Posterior cingulate gyrus (tissue), 11 donors: ENCODE measurements at regions not wholly inside any gene's neighbourhood (a gene's known extent, or its start where the extent isn't known, plus 50 kb on each side); places are given as distances from the start of the nearest gene placed in this dataset.
"Not testable (repeated sequence)": the region's sequence is repeated elsewhere in the genome, so short reads cannot be mapped to it uniquely, and the experiment has no call there.

Source experiments
- DNase-seq, 10 donors: peaks; one replicate each; pipeline versions ENCODE4 v3.0.0 to v3.0.0-alpha.2; 2020 to 2021; ENCODE audit warnings: mixed read lengths in 3 of 10
- intact Hi-C: fragments of 100-400 bp; cut with DNase I; formaldehyde crosslinking; loops from one replicate; pipeline ENCODE4 v1.15.1; 2023

- DNase-seq: no peak
- intact Hi-C loops: no loop called here
These were observed 172.5 kb downstream of the HNRNPD start for GRCh38 chr4:82201303-82201702.

DNA sequence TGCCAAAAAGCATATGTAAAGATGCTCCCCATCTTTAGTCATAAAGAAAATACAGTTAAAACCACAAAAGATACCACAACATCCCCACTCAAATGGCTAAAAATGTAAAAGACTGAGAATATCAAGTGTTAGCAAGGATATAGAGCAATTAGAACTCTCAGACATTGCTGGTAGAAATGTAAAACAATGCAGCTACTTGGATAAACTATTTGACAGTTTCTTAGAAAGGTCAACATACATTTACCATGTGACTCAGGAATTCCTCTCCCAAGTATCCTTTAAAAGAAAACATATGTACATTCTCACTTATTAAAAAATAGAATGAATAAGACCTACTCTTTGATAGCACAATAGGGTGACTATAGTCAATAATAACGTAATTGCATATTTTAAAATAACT is 173.7 kb downstream of the HNRNPD start:
- no peak for DNase-seq
- intact Hi-C loops: no loop called here

DNA sequence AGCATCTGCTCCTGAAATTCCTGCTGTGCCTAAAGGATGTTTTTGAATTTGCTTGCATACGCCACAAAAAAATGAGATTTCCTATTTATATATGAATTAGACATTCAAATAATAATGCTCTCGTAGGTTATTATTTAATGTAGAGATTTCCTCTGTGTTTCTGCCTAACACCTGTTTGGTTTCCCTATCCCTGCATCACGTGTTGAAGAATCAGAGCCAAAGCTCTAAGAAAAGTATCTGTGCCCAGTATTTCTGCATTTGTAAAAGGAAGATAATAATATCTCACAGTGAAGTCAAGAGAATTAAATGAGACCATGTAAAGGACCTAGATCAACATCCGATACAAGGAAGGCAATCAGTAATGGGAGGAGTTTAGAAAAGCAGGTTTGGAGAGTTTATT is 179.5 kb downstream of the HNRNPD start:
- DNase-seq: no peak
- intact Hi-C loops: no loop called here

DNA sequence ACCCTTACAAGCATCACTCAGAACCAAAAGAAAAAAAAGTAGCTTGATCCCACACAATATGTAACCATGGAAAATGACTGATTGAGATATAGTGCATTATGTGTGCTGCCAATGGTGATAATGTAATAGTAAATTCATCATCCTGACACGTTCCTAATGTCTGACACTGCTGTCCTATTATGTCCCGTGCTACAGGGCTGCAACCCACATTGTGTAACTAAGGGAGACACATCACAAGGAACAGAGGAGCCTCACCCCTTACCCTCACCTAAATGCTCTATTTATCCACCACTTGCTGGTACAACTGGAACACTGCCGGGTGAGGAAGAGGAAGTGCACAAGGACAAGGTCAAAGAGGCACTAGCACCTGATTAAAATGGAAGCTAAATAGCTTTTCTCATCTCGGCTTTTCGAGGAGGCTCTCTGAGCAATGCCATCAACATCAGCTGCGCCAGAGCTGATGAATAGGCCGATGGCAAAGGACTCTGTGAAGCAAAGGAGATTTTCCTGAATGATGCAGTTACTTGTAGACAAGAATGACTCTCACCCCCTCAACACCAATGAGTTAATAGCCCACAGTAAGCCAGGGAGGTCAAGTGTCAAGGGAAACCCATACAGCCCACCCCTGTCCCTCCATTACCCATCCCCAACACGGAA is 181.6 kb downstream of the HNRNPD start:
- no peak for DNase-seq
- intact Hi-C loops: no loop called here

- intact Hi-C loops: no loop called here
- no peak for DNase-seq
These were observed 192.0 kb downstream of the HNRNPD start for GRCh38 chr4:82181789-82182188.

- no peak for DNase-seq
- intact Hi-C loops: no loop called here
These were observed 201.6 kb downstream of the HNRNPD start for GRCh38 chr4:82172186-82172585.

- DNase-seq: no peak
- intact Hi-C loops: no loop called here
These were observed 202.1 kb downstream of the HNRNPD start for GRCh38 chr4:82171531-82172155.

DNA sequence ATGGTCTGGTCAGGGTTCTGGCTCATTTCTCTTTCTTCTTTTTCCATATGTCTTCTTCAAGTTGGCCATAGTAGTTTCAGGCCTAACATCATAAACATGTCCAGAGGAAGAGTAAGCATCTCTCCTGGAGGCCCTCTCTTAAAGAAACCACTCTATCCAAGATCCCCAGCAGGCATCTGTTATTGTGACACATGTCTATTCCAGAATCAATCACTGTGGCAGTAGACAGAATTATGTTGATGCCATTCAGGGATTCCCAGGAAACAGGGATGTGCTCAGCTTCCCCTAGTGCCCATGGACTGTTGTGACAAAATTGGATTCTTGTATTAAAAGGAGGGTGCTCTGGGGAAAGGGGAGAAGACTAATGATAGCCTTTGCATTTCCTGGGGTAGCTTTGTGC is 224.0 kb downstream of the HNRNPD start:
- DNase-seq: no peak
- intact Hi-C loops: no loop called here

DNA sequence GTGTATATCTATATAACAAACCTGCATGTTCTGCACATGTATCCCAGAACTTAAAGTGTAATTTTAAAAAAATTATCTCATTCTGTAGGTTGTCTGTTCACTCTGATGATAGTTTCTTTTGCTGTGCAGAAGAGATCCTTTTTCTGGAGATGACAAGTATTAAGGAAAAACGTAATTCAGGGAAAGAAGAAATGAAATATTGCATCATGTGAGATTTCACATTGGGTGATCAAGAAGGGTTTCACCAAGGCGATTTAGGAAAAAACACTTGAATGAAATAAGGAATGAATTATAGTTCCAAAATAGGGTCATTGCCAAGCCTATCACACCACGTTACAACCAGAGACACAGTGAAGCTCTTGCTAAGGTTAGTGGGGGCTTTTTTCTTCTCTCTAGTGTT is 227.9 kb downstream of the HNRNPD start:
- DNase-seq: no peak
- intact Hi-C loops: no loop called here

DNA sequence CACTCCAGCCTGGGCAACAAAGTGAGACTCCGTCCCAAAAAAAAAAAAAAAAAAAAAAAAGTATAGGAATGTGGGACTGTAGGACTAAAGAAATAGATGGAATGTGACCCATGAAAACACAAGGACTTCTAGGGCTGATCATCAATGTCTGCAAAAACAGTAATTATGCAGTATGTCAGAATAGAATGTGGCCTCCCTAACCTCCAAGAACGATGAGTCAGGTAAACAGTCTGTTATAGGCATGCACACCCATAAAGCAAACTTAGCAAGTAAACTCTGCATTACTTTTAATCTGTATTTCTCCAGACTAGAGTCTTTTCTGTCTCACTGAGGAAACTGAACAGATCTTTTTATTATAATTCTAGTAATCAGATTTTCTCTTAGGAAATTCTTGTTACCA is 233.4 kb downstream of the HNRNPD start:
- intact Hi-C loops: no loop called here
- no peak for DNase-seq

DNA sequence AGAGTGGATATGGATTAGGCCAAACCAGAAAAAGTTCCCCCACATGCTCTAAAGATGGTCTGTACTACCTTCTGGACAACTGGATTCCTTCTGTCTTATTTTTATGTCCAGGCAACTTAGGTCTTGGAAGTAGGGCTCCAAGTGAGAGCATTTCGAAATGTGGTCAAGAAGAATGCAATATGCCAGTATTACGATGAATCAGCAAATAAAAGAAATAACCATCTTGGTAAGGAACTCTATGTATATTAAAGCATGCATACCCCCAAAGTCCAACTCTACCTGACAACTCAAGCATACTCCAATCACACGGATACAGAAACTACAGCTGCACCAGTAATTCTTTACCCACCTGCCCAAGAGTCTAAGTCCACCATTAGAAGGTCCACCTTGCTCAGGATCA is 234.5 kb downstream of the HNRNPD start:
- intact Hi-C loops: no loop called here
- DNase-seq: no peak

DNA sequence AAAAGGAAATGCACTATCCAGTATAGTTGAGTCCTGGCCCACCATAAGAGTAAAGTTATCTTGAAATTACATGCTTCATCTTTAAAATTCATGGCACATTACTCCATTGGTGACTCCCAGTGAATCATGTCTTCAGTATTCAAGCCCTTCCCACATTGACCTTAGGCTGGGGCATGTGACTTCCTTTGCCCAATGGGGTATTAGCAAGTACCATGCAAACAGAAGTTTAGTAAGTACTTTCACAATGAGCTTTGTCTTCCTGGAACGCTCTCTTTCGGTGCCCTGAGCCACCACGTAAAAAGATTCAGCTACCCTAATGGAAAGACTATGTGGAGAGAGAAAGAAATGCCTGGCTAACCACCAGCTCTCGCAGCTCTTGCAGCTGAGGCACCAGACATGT is 235.4 kb downstream of the HNRNPD start:
- intact Hi-C loops: no loop called here
- DNase-seq: no peak

GRCh38 chr4:82136161-82136801 is 237.5 kb downstream of the HNRNPD start:
- no peak for DNase-seq
- intact Hi-C loops: no loop called here

GRCh38 chr4:82128355-82128754 is 245.4 kb downstream of the HNRNPD start:
- no peak for DNase-seq

GRCh38 chr4:82126512-82127040 is 247.2 kb downstream of the HNRNPD start:
- no peak for DNase-seq
- intact Hi-C loops: no loop called here

More at GRCh38 chr4:82128355-82128754, 245.4 kb downstream of the HNRNPD start:
- intact Hi-C loops: no loop called here

DNA sequence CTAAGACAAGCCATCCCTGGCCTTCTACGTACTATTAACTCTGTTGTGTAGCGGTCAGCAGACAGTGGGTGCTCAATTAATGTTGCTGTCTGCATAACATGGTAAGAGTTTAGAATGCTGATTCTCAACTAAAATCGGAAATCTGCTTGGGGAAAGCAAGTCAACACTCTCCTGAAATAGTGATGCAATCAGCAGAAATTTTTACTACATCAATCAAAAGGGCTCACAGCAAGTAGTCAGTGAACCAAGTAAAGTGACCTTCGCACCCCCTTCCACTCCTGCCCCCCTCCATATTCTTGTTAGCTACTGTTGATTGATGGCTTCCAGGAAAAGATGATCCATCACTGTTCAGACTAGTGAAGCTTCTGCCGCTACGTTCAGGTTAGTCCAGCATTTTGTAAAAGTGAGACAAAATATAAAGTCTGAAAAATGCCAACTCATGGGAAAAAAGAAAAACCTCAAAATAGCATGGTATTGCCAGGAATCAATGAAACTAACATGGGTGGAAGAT is 247.9 kb downstream of the HNRNPD start:
- intact Hi-C loops: no loop called here
- DNase-seq: no peak

- no peak for DNase-seq
- intact Hi-C loops: no loop called here
These were observed 248.6 kb downstream of the HNRNPD start for GRCh38 chr4:82124932-82125786.

GRCh38 chr4:82124365-82124764 is 249.4 kb downstream of the HNRNPD start:
- intact Hi-C loops: no loop called here

GRCh38 chr4:82123934-82124333 is 249.9 kb downstream of the HNRNPD start:
- intact Hi-C loops: no loop called here
- DNase-seq: no peak

More at GRCh38 chr4:82124365-82124764, 249.4 kb downstream of the HNRNPD start:
- no peak for DNase-seq

GRCh38 chr4:82115183-82115582 is 258.6 kb downstream of the HNRNPD start:
- DNase-seq: not testable (repeated sequence)

DNA sequence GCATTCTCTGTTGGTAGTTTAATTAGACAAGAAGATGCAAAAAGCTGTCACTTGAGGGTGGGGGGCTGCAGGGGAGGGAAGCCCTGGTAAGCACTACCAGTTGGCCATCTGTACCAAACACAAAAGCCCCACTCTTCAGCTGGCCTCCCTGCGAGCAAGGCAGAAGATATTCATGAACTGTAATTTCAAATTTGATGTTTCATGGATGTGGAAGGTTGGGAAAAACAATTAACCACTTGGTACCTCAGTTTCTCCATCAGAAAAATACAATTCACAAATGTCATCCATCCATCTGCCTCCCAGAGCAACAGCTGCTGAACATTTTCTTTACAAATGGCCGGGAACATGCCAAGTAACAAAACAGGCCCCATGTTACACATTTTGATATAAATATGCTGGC is 265.3 kb downstream of the HNRNPD start:
- intact Hi-C loops: no loop called here
- no peak for DNase-seq

More at GRCh38 chr4:82115183-82115582, 258.6 kb downstream of the HNRNPD start:
- intact Hi-C loops: not testable (repeated sequence)
